Naive thymus-derived CD8-positive, alpha-beta T cell (primary cell): ENCODE measurements at regions not wholly inside any gene's neighbourhood (a gene's known extent, or its start where the extent isn't known, plus 50 kb on each side); places are given as distances from the start of the nearest gene placed in this dataset.

ENCODE experiments used
- ATAC-seq, 2 donors: fragments of 150-1000 bp; cut with Tn5 transposase in 1 of 2; sonication (Bioruptor Pico), chemical (Tn5 transposase) in 1 of 2; 1 replicate in 1 of 2; 2 replicates in 1 of 2; pipeline ENCODE4 v1.10.0; 2021; ENCODE audit warnings: mild to moderate bottlenecking in 2 of 2, moderate library complexity in 2 of 2
- POLR2A ChIA-PET: fragments of 350-600 bp; sonication (Branson Sonifier 250); formaldehyde crosslinking; loops from one replicate; lab custom pipeline; 2021; ENCODE audit warnings: antibody characterized with exemption; lab: Charles Lee
- DNase-seq, 10 donors: peaks; one replicate each; pipeline versions ENCODE4 v3.0.0 to v3.0.0-alpha.2; 2020 to 2022
- H3K27ac Mint-ChIP-seq, 10 donors: one replicate each; pipeline ENCODE4 v1.8.0; 2020 to 2022; ENCODE audit warnings: mild to moderate bottlenecking in 10 of 10, mixed read lengths in 10 of 10, moderate library complexity in 4 of 10, inconsistent platforms in 1 of 10
- H3K27me3 Mint-ChIP-seq, 5 donors: one replicate each; pipeline ENCODE4 v1.8.0; 2021 to 2022; ENCODE audit warnings: mixed read lengths in 5 of 5
- H3K36me3 Mint-ChIP-seq, 3 donors: one replicate each; pipeline ENCODE4 v1.8.0; 2020 to 2022; ENCODE audit warnings: mixed read lengths in 3 of 3, mild to moderate bottlenecking in 2 of 3, inconsistent platforms in 1 of 3
- H3K4me1 Mint-ChIP-seq, 4 donors: one replicate each; pipeline ENCODE4 v1.8.0; 2021 to 2022; ENCODE audit warnings: mixed read lengths in 4 of 4
- H3K4me3 Mint-ChIP-seq, 10 donors: one replicate each; pipeline ENCODE4 v1.8.0; 2020 to 2022; ENCODE audit warnings: mild to moderate bottlenecking in 10 of 10, mixed read lengths in 10 of 10, moderate library complexity in 6 of 10, inconsistent platforms in 1 of 10
- H3K9me3 Mint-ChIP-seq, 9 donors: one replicate each; pipeline ENCODE4 v1.8.0; 2020 to 2022; ENCODE audit warnings: mixed read lengths in 9 of 9, mild to moderate bottlenecking in 3 of 9, inconsistent platforms in 1 of 9, moderate library complexity in 1 of 9

DNA sequence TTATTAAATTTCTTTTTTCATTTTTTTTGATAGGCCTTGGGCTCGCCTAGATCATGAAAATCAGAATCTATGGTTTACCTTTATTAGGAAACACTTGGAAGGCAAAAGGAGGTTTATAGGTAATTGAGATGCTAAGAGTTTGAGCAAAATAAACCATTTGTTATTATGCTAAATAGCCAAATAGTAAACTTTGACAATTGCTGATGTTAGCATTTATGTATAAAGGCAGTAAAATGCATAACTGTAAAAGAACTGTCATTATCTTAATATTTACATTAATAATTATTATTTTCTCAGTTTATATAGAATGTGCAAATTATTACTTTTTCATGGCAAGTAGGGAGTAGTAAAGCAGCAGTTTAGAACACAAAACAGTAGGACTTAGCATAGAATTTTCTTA lies 1737.8 kb upstream of the PRR20A start:
- no peak overlapping the region for H3K4me3 Mint-ChIP-seq
- H3K27ac Mint-ChIP-seq = no peak overlapping the region
- H3K36me3 Mint-ChIP-seq = no peaks in the 10 kb centered on the region
- POLR2A ChIA-PET = no interaction called here
- H3K9me3 Mint-ChIP-seq = peaks cover 2 to 28% (median 9%) of the 10 kb centered on the region in 9 donors
- no peaks in the 10 kb centered on the region for H3K27me3 Mint-ChIP-seq
- DNase-seq = no peak
- ATAC-seq = no peak
- H3K4me1 Mint-ChIP-seq = no peaks in the 10 kb centered on the region

DNA sequence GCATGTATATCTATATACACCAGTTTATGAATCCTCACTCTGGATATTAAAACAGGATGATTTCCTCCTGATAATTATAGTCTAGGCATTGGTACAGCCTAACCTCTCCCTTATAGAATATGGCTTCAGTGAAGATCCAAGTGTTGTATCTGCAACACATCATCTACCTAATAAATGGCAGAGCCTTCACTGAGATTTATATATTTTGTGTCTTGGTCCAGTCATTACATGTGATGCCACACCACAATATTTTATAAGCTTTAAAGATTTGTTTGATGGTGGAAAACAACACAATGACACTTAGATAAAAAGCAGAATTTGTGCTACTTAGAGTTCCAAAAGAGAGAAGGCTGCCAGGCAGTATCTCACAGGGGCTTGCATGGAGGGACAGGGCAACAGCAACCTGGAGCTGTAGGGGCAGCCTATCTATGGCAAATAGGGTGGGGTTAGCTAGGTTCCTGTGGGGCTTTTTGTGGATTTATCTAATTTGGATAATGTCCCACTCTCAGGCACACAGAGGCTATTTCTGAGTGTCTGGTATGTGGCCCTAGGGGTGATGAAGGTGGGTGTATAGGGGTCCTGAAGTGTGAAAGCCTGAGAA lies 1736.7 kb upstream of the PRR20A start:
- H3K9me3 Mint-ChIP-seq = peaks cover 2 to 34% (median 9%) of the 10 kb centered on the region in 9 donors
- no peak for ATAC-seq
- POLR2A ChIA-PET = no interaction called here
- H3K4me1 Mint-ChIP-seq = no peaks in the 10 kb centered on the region
- no peak overlapping the region for H3K27ac Mint-ChIP-seq
- no peaks in the 10 kb centered on the region for H3K36me3 Mint-ChIP-seq
- H3K4me3 Mint-ChIP-seq = no peak overlapping the region
- no peaks in the 10 kb centered on the region for H3K27me3 Mint-ChIP-seq
- no peak for DNase-seq

DNA sequence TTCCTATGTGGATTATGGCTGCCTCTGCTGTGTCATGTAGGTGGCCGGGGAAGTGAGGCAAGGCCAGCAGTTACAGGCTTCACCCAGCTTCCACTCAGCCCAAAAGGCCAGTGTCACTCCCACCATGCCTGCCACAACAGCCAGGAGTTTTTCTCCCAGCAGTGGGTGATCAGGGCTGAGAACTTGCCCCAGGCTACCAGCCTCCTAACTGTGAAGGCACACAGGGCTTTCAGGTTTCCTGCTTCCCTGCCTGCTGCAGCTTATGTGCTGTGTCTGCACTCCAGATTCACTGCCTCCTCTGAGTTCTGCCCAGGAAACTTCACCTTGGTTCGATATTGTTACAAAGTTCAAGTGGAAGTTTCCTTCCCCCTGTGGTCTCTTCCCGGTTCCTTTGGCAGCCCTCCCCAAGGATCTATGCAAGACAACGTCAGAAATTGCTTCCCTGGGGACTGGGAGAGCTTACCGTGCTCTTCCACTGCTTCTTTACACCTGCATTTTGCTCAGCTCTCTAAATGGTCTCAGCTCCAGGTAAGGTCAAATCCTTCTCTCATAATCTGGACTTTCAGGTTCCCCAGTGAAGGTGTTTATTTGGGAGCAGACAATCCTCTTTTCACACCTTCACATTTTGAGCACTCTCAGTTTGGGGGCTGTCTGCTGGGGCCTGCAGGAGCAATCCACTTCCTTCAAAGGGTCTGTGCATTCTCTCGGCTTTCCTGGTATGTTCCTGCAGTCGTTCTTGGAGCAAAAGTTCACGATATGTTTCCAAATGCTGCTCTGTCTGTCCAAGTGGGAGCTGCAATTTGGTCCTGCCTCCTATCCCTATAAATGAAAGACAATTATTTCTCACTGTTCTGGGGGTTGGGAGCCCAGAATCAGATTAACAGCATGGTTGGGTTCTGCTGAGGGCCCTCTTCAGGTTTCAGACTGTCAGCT lies 1730.1 kb upstream of the PRR20A start:
- Mint-ChIP-seq H3K27me3 (no peaks in the 10 kb centered on the region), H3K4me3 (no peak overlapping the region), H3K9me3 (peaks cover 0 to 34% (median 13%) of the 10 kb centered on the region in 9 donors), H3K36me3 (no peaks in the 10 kb centered on the region), H3K4me1 (no peaks in the 10 kb centered on the region), H3K27ac (no peak overlapping the region)
- no peak for ATAC-seq
- POLR2A ChIA-PET = no interaction called here
- DNase-seq = no peak

DNA sequence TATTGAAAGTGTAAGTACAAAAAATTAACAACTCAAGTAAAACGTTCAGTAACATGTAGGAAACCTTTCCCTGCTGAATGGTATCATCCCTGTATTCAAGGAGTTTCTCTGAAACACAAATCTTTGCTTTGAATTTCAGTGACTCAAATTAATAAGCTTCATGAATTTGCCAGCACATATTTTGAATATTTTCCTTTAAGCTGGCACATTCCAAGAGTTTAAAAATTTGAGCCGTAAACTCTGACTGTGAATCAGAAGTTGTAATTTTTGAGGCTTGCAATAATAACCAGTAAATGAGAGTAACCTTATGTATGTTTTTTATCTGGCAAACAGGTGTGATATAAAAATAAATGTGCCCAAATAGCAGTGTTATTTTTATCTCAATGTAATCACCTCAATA lies 1722.6 kb upstream of the PRR20A start:
- Mint-ChIP-seq H3K27me3 (no peaks in the 10 kb centered on the region), H3K4me3 (no peak overlapping the region), H3K27ac (no peak overlapping the region), H3K9me3 (peaks cover 0 to 12% (median 7%) of the 10 kb centered on the region in 9 donors), H3K4me1 (no peaks in the 10 kb centered on the region), H3K36me3 (no peaks in the 10 kb centered on the region)
- ATAC-seq = no peak
- no peak for DNase-seq
- POLR2A ChIA-PET = no interaction called here

DNA sequence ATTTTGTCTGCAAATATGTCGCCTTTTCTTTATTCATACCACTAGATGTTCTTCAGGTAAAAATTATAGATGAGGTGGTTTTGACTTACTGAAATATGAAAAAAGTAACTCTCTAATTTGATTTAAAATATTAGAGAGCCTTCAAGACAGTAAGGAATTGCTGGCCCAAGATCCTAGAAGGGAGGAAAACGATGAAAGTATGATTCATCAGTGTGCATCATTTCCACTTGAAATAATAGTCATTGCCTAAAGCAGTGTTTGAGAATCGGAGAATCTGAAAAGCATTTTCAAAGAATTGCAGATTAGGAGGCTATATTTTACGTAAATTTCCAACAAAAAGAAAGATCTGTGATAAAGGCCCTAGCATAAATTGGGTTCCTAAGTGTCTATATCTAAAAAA lies 1707.9 kb upstream of the PRR20A start:
- Mint-ChIP-seq H3K27me3 (no peaks in the 10 kb centered on the region), H3K27ac (no peak overlapping the region), H3K4me1 (no peaks in the 10 kb centered on the region), H3K4me3 (no peak overlapping the region), H3K9me3 (peaks cover 0 to 23% (median 12%) of the 10 kb centered on the region in 9 donors), H3K36me3 (no peaks in the 10 kb centered on the region)
- ATAC-seq (no peak), DNase-seq (no peak)
- POLR2A ChIA-PET = no interaction called here

DNA sequence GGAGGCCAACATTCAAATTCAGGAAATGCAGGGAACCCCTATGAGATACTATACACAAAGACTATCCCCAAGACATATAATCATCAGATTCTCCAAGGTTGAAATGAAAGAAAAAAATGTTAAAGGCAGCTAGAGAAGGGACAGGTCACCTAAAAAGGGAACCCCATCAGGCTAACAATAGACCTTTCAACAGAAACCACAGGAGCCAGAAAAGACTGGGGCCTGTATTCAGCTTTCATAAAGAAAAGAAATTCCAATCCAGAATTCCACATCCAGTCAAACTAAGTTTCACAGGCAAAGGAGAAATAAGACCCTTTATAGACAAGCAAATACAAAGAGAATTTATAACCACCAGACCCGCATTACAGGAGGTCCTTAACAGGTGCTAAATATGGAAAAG lies 1703.6 kb upstream of the PRR20A start:
- H3K9me3 Mint-ChIP-seq = peaks cover 0 to 26% (median 22%) of the 10 kb centered on the region in 9 donors
- H3K27me3 Mint-ChIP-seq = no peaks in the 10 kb centered on the region
- H3K4me3 Mint-ChIP-seq = no peak overlapping the region
- no peak overlapping the region for H3K27ac Mint-ChIP-seq
- DNase-seq = no peak
- no peaks in the 10 kb centered on the region for H3K4me1 Mint-ChIP-seq
- no peaks in the 10 kb centered on the region for H3K36me3 Mint-ChIP-seq
- POLR2A ChIA-PET = no interaction called here
- ATAC-seq = no peak

DNA sequence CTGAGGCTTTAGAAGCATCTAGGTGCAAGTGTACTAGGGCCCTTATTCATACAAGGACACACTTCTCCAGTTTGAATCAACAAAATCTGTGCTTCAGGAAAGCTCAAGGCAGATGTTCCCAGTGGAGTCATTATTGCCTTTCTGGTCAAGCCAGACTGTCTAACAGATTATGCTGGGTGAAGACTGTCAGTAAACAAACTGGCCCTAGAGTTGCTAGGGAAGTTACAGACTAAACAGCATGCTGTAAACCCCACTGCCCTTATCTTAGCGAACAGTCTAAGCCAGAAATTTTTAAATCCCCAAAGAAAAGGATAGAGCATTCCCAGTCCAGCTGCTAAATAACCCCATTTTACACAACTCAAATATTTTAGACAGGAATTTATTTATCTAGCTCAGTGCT lies 1701.3 kb upstream of the PRR20A start:
- no peak for DNase-seq
- no peaks in the 10 kb centered on the region for H3K36me3 Mint-ChIP-seq
- H3K9me3 Mint-ChIP-seq = peaks cover 0 to 32% (median 26%) of the 10 kb centered on the region in 9 donors
- ATAC-seq = no peak
- H3K27ac Mint-ChIP-seq = no peak overlapping the region
- H3K4me1 Mint-ChIP-seq = no peaks in the 10 kb centered on the region
- H3K4me3 Mint-ChIP-seq = no peak overlapping the region
- no peaks in the 10 kb centered on the region for H3K27me3 Mint-ChIP-seq
- POLR2A ChIA-PET = no interaction called here

DNA sequence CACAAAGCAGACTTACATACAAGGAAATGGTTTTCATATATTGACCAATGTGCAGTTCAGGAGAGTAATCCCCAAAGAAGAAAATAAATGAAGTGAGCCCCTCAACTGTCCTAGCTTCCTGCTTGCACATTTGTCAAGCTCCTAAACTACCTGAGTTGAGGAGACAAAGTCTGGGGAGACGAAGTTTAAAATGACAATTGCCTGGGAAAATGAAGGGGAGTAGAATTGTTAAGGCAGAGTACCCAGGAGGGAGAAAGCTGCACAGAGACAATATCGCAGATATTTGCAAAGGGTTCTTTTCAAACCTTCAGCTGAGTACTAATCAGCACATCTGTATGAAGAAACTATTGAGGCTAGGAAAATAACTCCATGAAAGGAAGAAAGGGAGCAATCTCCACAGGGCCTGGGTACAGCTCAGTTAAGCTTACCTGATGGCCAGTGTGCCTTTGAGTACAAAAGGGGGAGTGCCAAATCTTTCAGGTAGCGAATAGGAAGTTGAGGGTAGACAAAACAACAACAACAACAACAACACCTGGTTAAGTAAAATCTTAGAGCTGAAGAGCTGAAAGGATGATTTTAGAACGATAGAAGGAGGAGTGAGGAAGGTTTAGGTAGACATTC lies 1700.1 kb upstream of the PRR20A start:
- Mint-ChIP-seq H3K9me3 (peaks cover 0 to 32% (median 17%) of the 10 kb centered on the region in 9 donors), H3K4me1 (no peaks in the 10 kb centered on the region), H3K4me3 (no peak overlapping the region), H3K27me3 (no peaks in the 10 kb centered on the region), H3K36me3 (no peaks in the 10 kb centered on the region), H3K27ac (no peak overlapping the region)
- DNase-seq (no peak), ATAC-seq (no peak)
- POLR2A ChIA-PET = no interaction called here

DNA sequence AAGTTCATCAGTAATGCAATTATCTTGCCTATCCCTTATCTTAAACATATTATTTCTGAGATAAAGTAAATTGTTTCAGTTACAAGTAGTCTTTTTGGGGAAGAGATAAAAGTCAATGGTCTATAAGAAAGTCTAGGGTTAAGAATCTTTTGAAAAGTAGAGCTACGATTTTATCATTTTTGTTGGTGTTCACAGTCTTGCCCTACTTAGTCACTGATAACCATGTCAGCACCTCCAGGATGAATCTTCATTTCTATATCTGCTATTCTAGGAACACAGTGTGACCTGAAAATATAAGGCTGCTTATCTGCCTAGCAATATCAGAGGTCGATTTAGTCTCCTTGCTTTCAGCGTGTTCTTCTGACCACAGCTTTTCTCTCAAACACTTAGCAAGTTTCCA lies 1676.5 kb upstream of the PRR20A start:
- H3K4me3 Mint-ChIP-seq = no peak overlapping the region
- ATAC-seq (no peak), DNase-seq (no peak)
- peaks cover 5 to 26% (median 11%) of the 10 kb centered on the region in 9 donors for H3K9me3 Mint-ChIP-seq
- H3K27me3 Mint-ChIP-seq = no peaks in the 10 kb centered on the region
- no peaks in the 10 kb centered on the region for H3K4me1 Mint-ChIP-seq
- H3K36me3 Mint-ChIP-seq = no peaks in the 10 kb centered on the region
- H3K27ac Mint-ChIP-seq = no peak overlapping the region
- POLR2A ChIA-PET = no interaction called here

DNA sequence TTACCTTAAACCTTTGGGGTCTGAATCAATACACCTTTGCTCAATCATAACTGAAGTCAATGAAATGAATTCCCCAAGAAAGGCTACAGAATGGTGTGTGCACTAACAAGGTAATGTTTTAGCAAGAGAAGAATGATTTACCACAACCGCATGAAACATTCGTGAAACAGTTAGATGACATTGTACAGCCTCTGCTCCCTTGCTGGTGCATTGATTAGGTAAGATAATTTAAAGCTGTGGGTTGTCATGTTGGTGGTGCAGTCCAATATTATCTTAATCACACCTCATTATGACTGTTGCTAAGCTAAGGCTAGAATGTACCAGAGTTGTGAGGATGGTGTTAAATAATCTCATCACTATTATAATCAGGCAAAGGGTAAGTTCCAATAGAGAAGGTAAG lies 1673.2 kb upstream of the PRR20A start:
- peaks cover 4 to 24% (median 10%) of the 10 kb centered on the region in 9 donors for H3K9me3 Mint-ChIP-seq
- POLR2A ChIA-PET = no interaction called here
- ATAC-seq (no peak), DNase-seq (no peak)
- no peaks in the 10 kb centered on the region for H3K36me3 Mint-ChIP-seq
- no peaks in the 10 kb centered on the region for H3K4me1 Mint-ChIP-seq
- H3K27me3 Mint-ChIP-seq = no peaks in the 10 kb centered on the region
- H3K4me3 Mint-ChIP-seq = no peak overlapping the region
- no peak overlapping the region for H3K27ac Mint-ChIP-seq

DNA sequence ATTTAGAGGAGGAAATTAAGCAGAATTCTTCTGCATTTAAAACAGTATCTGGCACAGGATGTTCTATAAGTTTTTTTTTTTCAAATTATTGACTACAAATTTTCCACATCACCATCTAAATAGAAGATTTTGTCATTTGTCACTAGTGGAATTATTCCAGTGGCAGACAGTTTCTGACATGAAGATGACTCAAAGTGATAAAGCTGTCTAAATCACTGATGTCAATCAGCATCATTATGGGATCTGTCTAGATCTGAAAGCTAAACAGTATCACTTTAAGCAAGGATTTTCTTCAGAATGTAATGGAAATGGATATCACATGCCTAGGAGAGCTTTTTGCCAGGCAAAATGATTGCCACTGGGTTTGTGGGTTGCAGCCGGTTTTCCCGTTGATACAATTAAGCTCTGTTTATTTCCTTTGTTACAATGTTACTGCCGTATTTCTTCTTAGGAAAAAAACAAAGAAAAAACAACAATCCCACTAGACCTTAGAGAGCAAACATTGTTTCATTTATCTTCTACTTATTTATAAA lies 1657.0 kb upstream of the PRR20A start:
- H3K9me3 Mint-ChIP-seq = peaks cover 0 to 46% (median 10%) of the 10 kb centered on the region in 9 donors
- H3K27me3 Mint-ChIP-seq = no peaks in the 10 kb centered on the region
- no peak for DNase-seq

DNA sequence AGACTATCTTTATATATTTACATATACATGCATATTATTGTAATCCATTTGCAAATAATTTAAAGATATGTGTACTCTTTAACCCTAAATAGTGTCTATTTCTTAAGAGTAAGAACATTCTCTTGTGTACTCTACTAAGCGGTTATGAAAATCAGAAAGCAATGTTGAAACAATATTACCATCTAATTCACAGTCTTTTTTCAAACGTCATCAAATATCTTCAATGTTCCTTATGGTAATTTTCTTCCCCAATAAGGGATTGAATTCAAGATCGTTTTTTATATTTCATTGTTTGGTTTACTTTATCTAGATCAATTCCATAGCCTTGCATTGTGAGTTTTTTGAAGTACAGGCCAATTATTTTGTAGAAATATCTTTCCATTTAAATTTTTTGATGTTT lies 1647.4 kb upstream of the PRR20A start:
- no peaks in the 10 kb centered on the region for H3K27me3 Mint-ChIP-seq
- POLR2A ChIA-PET = no interaction called here

More for the DNA sequence above, 1657.0 kb upstream of the PRR20A start:
- no peak for ATAC-seq
- no peak overlapping the region for H3K27ac Mint-ChIP-seq
- POLR2A ChIA-PET = no interaction called here
- H3K4me1 Mint-ChIP-seq = no peaks in the 10 kb centered on the region
- no peaks in the 10 kb centered on the region for H3K36me3 Mint-ChIP-seq
- no peak overlapping the region for H3K4me3 Mint-ChIP-seq

DNA sequence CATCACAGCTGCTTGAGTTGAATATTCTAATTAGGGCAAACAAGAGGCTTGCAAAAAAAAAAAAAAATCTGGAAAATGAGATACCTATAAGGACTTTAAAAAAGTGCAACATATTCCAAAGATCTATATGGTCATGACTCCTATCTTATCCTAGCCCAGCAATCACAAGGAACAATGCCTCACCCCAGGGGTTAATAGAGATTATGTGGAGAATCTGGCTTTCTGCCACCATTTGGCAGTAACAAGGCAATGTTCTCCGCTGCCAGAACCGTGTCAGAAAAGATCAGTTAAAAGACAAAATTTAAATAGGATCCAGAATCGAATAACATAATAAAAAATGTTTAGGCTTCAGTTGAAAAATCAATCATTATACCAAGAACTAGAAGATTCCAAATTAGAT lies 1643.2 kb upstream of the PRR20A start:
- Mint-ChIP-seq H3K9me3 (peaks cover 2 to 27% (median 12%) of the 10 kb centered on the region in 9 donors), H3K27ac (no peak overlapping the region), H3K4me1 (no peaks in the 10 kb centered on the region), H3K4me3 (no peak overlapping the region), H3K36me3 (no peaks in the 10 kb centered on the region), H3K27me3 (no peaks in the 10 kb centered on the region)
- POLR2A ChIA-PET = no interaction called here
- DNase-seq (no peak), ATAC-seq (no peak)

More for the DNA sequence above, 1647.4 kb upstream of the PRR20A start:
- Mint-ChIP-seq H3K27ac (no peak overlapping the region), H3K4me1 (no peaks in the 10 kb centered on the region), H3K4me3 (no peak overlapping the region), H3K36me3 (no peaks in the 10 kb centered on the region), H3K9me3 (peaks cover 0 to 27% (median 11%) of the 10 kb centered on the region in 9 donors)
- ATAC-seq (no peak), DNase-seq (no peak)
